Muscle of arm (tissue), 1 donor: ENCODE measurements at regions not wholly inside any gene's neighbourhood (a gene's known extent, or its start where the extent isn't known, plus 50 kb on each side); places are given as distances from the start of the nearest gene placed in this dataset.

Experiments used
- DNase-seq: peaks from one replicate; pipeline ENCODE4 v3.0.0-alpha.2; 2013

DNA sequence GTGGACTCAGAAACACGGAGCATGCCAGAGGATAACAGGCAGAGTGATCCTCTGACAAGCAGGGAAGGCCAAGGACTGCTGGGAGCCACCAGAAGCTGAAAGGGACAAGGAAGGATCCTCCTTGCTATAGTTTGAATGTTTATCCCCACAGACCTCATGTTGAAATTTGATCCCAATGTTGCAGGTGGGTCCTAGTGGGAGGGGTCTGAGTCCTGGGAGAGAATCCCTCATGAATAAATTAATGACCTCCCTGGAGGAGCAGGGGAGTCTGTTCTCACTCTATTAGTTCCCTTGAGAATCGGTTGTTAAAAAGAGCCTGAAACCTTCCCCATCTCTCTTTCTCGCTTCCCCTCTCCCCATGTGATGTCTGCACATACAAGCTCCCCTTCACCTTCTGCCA, 124.4 kb downstream of the FBXO15 start:
- no peak for DNase-seq

DNA sequence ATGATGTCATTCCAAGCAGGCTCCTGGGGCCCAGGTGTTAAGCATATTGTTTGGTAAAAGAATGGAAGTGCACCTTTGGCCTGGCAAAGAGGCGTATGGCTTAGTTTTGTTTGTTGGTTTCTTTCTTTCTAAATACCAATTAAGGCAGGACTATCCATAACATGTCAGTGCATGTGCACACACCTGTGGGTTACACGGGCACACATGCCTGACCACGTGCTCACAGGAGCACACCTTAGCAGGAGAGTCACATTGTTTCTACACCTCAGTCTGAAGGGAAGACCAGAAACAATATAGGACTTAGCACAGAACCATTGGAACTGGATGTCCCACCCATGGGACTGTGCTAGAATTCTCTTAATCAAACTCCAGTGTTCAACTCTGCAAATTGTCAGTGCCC, 127.8 kb downstream of the FBXO15 start:
- DNase-seq, result no peak

DNA sequence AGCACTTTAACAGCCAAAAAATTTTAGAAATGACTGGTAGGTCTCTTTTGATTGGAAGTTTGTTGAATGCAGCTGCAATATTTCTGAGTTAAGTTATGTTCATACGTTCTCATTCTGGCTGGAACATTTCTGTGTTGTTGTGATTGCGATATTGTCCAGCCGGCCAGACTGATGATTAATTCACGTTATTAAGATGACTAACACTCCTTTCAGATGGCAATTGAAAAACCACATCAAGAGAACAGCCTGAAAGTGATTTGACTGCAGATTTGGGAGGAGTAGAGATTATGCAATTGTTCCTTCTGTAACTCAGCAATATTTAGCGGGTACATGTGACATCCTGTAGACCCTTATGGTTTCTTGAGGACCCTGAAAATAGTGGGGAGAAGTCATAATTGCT, 133.7 kb downstream of the FBXO15 start:
- DNase-seq, result no peak

DNA sequence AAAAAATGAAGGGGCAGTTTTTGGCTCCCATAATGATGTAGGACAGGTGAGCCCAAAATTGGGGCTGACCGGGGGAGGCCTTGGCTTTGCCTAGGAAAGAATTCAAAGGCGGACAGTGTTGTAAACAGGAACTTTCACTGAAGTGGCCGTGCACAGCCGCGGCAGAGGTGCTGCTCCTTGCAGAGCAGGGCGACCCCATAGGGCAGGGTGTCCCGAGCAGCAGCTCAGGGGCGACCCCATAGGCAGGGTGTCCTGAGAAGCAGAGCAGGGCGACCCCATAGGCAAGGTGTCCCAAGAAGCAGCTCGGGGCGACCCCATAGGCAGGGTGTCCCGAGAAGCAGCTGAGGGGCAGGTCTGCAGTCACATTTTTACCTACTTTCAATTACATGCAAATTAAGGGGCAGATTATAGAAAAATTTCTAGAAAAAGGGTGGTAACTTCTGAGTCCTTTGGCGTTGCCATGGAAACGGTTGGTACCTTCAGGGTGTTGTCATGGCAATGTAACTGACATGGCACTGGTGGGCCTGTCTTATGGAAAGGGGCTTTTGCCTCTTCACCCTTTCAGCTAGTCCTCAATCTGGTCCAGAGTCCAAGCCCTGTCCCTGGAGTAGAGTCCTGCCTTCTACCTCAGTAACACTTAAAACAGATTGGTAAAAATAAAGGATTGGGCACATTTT, 134.5 kb downstream of the FBXO15 start:
- no peak for DNase-seq

DNA sequence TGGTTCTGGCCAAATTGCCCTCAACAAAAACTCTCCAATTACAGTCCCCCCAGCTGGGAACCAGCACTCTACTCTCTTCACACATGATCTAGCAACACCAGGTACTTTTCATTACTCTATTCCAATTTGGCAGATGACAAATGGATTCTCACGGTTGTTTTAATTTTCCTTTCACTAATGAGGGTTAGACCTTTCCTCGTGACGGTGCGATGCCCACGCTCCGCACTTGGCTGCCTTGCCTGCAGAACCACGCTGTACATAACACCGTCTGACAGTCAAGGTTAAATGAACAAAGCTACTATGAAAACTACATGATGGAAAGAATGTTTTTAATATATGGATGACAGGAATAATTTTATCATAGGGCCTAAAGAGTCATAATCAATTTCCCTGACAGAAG, 141.5 kb downstream of the FBXO15 start:
- no peak for DNase-seq

DNA sequence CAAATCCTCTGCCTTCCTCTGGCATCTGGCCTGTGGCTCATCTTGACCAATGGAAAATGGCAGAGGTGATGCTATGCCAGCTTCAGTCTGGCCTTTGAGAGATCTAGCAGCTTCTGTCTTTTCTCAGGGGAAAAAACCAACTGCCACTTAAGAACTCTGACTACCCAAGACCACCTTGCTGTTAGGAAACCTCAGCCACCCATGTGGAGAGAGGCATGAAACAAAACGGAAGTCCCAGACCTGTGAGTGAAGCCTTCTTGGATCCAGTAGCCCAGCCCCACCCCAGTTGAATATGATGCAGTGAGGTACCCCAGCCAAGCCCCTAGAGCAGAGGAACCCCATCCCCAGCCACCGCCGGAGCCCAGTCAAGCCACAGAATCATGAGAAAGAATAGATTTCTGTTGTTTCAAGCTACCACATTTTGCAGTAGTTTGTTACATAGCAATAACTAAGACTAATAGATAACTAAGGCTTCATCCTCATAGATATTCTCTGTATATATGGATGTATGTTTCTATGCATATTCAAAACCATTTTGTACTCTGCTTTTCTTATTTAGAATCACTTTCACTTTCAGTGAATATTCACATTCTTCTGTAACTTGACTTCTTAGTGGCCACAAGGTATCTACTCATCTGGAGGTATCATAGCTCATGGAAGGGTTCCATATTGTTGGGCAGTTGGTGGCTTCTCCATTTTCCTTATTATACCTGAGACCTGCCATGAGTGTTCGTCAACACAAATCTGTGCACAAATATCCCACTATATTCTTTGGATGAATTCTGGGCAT, 142.1 kb downstream of the FBXO15 start:
- no peak for DNase-seq

DNA sequence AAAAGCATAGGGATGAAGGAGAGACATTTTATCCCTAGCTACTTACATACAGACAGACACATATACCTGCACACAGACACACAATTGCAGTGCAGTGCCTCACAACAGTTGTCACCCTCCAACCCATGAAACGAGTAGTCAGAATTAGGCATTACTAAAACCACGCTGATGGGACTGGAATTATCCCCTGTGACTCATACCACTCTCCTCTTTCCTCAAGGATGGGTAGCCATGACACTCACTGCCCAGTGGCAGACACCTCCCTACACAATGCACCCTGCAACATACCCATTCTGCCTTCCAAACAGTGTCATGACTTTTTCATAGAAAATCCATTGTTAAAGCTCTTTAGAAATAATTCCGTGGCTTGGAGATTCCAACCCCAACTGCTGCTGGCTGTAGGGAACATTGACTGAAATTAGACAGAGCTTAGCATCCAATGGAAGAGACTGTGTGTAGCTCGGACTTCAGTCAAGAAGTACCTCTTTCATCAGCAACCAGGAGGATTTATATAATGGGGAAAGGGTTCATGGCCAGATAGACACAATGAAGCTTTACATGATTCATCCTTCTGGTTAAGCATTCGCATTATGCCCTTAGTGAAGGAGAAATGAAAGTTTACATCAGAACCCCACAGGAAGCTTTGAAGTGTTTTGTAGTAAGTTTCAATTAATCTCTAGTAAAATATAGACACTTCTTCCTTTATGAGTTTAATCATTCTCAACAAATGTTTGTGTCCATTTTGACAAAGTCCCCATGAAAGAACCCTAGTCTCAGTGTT, 155.2 kb downstream of the FBXO15 start:
- DNase-seq, result no peak

DNA sequence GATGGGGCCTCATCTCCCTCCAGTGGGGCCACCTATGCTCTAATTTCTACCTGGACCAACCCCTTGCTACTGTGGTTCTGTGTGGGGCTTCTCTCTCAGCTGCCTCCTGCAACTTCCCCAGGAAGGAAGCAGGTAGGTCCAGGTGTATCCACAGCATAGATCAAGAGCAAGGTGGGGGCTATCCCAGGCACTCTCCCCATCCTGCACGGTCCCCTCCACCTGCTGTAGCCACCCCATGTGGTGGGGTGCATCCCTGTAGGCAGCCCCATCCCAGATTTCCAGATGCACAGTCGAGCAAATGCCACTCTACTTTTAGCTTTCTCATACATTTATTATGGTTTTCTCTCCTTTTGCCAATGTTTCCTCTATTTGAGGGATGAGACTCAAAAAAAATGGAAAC, 156.1 kb downstream of the FBXO15 start:
- DNase-seq, result no peak

DNA sequence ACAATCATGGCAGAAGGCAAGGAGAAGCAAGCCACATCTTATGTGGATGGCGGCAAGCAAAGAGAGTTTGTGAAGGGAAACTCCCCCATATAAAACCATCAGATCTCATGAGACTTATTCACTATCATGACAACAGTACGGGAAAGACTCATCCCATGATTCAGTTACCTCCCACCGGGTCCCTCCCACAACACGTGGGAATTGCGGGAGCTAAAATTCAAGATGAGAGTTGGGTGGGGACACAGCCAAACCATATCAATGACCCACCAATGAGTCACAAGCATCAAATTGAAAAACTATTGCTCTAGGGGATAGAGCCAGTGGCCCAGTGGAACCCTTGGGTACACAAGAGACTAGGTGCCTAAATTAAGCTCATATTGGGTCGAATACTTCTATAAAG, 157.4 kb downstream of the FBXO15 start:
- no peak for DNase-seq

DNA sequence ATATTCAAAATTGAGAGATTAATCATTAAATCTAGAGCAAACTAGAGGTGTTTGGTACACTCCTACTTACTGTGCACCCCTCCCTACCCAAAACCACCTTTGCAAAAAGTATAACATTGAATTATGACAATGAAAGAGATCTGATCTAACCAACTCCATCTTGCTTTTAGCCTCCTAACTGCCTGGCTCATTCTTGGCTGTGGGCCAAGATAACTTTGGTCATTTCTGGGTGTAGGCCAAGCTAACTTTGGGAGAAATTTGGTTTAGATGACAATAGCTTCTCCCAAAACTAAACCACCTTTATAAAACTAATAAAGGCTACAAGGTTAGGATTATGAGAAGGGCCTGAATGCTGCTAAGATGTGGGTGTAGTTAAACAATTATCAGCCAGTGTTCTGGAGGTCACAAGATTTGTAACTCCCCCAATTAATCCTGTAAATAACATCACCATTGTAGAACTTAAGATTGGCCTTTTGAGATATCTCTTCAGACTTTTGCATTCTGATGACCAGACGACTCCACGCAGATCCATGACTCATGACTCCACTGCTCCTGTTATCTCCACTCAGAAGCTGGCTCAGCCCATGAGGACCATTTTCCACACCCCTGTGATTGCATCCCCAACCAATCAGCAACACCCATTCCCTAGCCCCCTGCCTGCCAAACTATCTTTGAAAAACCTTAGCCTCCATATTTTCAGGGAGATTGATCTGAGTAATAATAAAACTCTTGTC, 160.2 kb downstream of the FBXO15 start:
- no peak for DNase-seq

DNA sequence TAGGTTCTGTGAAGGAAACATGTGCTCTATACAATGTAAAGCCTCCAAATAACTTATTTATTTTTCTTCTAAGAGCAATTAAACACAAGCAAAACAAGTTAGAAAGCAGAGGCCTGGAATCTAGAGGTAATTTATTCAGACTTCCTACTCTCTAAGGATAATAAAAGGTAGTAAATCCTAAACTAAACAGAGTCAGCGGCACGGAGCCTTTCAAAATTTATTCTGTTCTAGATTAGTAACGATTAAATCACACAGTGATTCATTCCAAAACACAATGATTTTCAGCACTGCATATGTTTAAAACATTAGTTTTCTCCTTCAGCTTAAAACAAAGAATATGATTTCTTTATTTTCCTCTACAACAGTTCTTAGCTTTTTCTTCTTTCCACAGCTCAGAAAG, 160.9 kb downstream of the FBXO15 start:
- DNase-seq, result no peak

DNA sequence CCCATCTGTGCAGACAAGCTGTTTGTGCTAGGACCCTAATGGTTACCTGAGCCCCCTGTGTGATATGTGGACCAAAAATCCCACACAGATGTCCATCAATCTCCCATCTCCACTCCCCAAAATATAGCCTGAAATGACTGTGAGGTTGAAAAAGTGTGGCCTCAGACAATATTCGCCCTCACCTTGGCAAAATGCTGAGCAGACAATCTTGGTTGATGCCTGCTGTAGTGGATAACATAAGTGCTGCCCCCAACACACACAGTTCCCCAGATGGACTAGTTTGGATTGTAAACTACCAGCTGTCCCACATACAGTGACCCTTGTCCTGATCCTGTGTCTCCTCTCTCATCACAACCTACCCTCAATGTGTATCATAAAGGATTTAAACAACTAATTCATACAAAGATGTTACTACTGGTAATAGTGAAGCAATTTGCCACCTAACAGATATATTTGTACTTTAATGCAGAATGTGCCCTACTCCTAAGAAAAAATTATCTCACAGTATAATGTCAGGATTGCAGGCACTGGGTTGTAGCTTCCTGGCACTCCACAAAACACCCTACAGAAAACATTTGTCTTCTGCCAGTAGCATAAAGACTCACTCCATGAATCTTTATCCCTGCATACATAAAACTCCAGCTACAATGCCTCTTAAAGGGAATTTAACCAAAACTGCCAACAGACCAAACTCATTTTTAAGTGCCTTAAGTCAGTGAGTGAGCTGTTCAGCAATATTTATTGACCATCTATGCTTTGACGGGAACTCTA, 161.6 kb downstream of the FBXO15 start:
- DNase-seq, result no peak

DNA sequence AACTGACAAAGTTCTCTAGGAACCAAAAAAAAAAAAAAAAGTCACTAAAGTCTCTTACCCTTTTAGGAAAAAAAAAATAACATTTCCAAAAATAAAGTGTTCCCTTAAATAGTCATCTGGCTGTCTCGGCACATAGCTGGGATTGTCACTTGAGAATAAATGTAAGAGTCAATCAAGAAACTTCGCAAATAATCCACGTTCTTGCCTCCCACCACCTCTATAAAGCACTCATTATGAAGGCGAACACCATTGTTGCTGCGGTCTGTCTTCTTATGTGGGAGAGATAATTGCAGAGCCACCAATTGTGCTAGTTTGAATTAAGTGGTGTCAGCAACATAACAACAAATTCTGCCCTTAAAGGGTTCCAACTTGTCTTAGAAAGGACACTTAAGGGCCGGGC, 163.7 kb downstream of the FBXO15 start:
- DNase-seq, result no peak

DNA sequence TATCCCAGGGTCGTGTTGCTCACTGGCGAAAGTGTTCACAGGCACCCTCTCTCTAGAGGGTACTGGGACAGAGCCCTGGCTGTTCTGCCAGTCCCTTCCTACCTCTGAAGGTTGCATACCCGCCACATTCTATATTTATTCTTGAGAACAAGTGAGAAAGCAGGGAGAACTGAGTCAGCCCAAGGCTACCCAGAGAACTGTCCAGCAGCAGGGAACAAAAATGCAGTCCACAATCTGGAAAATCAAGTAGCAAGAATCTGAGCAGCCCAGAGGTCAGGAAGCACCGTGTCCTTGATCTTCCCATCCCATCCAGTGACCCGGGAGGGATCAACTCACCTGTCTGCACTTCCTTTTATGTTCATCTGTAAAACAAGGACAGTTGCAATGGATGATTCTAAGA, 164.1 kb downstream of the FBXO15 start:
- DNase-seq, result no peak

DNA sequence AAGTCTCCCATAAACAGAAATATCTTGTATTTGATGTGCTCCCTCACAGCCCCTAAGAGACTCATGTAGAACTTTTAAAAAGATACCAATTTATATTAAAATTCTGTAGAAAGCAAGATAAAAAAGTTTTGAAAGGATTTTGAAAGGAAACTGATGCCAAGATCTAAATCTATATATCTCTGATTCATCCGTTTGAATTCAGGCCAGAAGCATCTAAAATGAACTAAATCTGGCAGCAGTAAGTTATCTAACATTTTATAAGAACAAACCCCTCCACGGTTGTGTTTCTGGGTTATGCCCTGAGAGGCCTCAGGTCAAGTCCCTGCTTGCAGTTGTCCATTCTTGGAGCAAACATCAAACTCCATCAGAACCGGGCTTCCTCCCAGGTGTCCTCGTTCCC, 165.8 kb downstream of the FBXO15 start:
- no peak for DNase-seq

DNA sequence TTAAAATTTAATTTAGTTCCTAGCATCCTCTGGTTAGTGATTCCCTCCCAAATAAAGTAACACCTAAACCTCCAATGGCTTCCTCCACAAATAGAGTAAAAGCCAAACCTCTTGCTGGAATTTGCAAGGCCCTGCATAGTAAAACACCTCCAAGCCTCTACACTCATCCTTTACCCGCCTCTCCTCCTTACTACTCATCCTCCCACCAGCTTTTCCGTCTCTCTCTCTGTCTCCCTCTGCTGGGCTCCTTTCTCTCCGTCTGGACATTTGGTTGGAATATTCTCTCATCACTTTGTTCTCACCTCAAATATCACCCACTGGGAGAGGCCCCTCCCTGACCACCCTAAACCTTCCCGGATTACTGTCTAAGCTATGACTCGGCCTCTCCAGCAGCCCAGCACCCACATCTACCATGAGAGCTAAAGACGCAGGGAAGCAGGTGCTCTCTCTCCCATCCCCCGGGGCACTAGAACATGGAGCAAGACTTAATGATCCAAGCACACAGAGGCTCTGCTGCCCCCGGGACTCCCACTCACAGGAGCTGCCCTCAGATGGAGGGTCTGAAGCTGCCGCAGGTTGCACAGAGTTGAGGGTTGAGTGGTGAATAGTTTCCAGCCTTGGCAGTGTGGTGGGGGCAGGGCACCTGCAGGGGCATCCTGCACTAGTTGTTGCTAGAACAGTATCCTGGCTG, 167.2 kb downstream of the FBXO15 start:
- DNase-seq, result no peak

DNA sequence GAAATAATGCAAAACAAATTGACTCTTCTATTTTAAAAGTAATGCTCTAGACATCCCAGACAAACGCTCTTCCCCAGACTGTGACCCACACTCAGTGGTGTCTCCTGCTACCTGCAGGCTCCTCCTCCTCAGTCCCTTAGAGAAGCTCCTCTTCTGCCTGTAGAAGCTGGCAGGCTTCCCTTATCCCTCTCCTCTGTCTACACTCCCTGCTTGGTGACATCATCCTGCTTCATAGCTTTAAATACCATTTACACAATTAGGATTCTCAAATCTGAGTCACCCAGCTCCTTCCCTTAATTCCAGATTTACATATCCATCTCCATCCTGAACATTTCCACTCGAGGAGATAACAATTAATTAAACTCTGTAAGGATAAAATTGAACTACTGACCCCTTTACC, 167.9 kb downstream of the FBXO15 start:
- no peak for DNase-seq

DNA sequence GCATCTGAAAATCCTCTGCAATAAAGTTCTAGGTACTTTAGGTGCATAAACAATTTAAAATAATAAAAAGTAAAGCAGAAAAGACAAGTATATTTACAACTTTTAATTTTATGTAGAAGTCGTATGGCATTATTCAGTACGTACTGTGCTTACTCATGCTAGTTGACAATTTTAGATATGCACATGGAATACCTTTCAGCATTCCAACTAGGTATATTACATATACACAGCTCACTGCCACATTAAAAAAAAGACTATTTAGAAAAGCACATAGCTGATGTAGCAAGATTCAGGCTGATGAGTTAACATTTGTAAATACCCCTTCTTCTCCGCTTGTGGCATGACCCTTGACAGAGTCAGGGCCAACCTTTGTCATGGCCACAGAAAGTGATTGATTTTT, 171.2 kb downstream of the FBXO15 start:
- no peak for DNase-seq

DNA sequence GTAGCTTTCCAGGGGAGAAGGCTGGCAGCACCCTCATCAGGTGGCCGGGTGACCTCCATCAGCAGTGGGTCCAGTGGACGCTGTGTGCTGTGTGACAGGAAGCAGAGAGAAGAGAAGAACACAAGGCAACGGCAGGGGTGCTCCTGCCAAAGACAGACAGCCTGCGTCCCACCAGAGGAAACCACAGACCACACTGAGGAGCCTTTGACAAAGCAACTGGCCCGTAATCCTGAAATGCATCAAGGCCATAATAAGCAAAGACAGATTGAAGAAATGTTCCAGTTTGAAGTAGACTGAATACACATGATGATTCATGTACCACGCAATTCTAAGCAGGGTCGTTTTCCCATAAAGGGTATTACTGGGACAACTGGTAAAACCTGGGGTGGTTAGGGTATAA, 172.4 kb downstream of the FBXO15 start:
- DNase-seq, result no peak

DNA sequence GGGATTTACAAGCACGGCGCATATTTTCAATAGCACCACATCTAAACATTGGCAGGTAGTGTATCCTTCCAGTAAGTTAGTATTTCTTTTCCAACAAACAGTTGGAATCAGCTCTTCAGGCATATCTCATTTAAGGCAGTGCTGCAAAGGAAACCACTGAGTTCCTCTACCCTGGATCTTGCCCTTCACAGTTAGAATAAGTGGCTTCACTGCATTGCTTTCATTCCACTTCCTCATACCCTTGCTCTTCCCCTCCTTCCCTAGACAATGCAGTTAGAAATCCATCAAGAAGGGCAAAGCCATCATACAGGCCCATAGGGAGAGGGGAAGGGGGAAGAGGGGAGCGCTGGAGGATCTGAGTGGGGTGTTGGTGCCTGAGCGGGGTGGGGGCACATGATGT, 173.7 kb downstream of the FBXO15 start:
- DNase-seq, result no peak

DNA sequence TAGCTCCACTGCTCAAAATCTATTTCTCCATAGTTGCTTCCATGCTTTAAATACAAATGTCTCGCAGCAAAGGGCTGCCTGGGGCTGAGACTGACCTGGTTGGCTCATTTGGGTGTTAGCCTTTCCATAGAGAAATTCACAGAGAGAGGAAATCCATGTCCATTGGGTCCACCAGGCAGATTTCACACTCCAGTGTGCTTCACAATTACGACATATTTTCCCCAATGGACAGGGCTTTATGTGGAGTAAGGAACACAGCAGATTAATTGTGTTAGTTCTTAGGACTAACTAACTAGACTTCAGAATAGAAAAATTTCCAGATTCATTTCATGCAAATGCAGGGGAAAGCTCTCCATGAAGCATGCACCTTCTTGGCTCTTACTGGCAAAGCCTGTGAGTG, 180.7 kb downstream of the FBXO15 start:
- DNase-seq, result no peak
